GM23338 (cell line): ENCODE measurements at regions not wholly inside any gene's neighbourhood (a gene's known extent, or its start where the extent isn't known, plus 50 kb on each side); places are given as distances from the start of the nearest gene placed in this dataset.

Experiments used
- CREB1 ChIP-seq: fragments of 250-450 bp; sonication (Bioruptor Pico); IDR thresholded peaks from 2 replicates; pipeline ENCODE4 v1.5.0; 2020; ENCODE audit warnings: low read depth, mild to moderate bottlenecking, moderate library complexity
- CTCF ChIP-seq, 2 experiments: fragments of 200-600 bp in 1 of 2; sonication (generic) in 1 of 2; conservative IDR thresholded peaks; 2 replicates each; pipeline versions ENCODE4 v1.5.1 to v1.6.1; 2016 to 2017; ENCODE audit warnings: antibody characterized with exemption in 2 of 2, low read depth in 2 of 2, mild to moderate bottlenecking in 2 of 2, moderate library complexity in 1 of 2
- POLR2AphosphoS5 ChIP-seq: IDR thresholded peaks from 2 replicates; pipeline ENCODE4 v1.6.1; 2016; ENCODE audit warnings: antibody characterized with exemption, low read depth

GRCh38 chr10:20659225-20659624, 237.9 kb downstream of the NEBL start:
- TF ChIP-seq POLR2AphosphoS5 (no peak), CTCF (conservative IDR thresholded peaks at IDR 0.05; ENCODE audit: low read depth in 2 of 2) (no peak), CREB1 (CRISPR knock-in tag) (no peak)
